Body of pancreas (tissue), 4 donors: ENCODE measurements at regions not wholly inside any gene's neighbourhood (a gene's known extent, or its start where the extent isn't known, plus 50 kb on each side); places are given as distances from the start of the nearest gene placed in this dataset.

ENCODE experiments used
- CTCF ChIP-seq, 7 experiments: fragments of 450-650 bp in 4 of 7; fragments of 200-600 bp in 3 of 7; sonication (generic) in 3 of 7; IDR thresholded peaks; one replicate each; pipeline ENCODE4 v1.5.1; 2016 to 2019; ENCODE audit warnings: antibody characterized with exemption in 7 of 7
- POLR2A ChIP-seq, 3 donors: fragments of 450-650 bp; IDR thresholded peaks; one replicate each; pipeline ENCODE4 v1.6.1; 2016; ENCODE audit warnings: antibody characterized with exemption in 3 of 3, mild to moderate bottlenecking in 2 of 3

- TF ChIP-seq POLR2A (IDR thresholded peaks at IDR 0.05) (no peak), CTCF (IDR thresholded peaks at IDR 0.05) (no peak)
Observed at GRCh38 chr14:48723841-48724495, 862.2 kb downstream of the RPS29 start.
